ENCODE measurements at regions not wholly inside any gene's neighbourhood (a gene's known extent, or its start where the extent isn't known, plus 50 kb on each side); places are given as distances from the start of the nearest gene placed in this dataset.

GRCh38 chr13:90830782-90831181 is 516.7 kb upstream of the MIR17HG start:
- Histone ChIP-seq H3K9me3 (no peaks in the 10 kb centered on the region), H3K27me3 (no peaks in the 10 kb centered on the region), H3K4me3 (no peak overlapping the region), H3K36me3 (no peaks in the 10 kb centered on the region), H3K4me1 (no peaks in the 10 kb centered on the region), H3K27ac (no peak overlapping the region)
- 59 to 70% methylated on average over 2 of the region's 2 CpGs for WGBS, 2 donors (ENCODE audit: low coverage in 1 of 2)
- no peak for ATAC-seq
- TF ChIP-seq EP300 (IDR thresholded peaks at IDR 0.05) (no peak), POLR2A (IDR thresholded peaks at IDR 0.05) (no peak), POLR2AphosphoS5 (IDR thresholded peaks at IDR 0.05) (no peak), CTCF (IDR thresholded peaks at IDR 0.05) (no peak)

GRCh38 chr13:90833951-90834350 is 513.5 kb upstream of the MIR17HG start:
- ATAC-seq, result no peak
- no peaks in the 10 kb centered on the region for H3K27me3 ChIP-seq

GRCh38 chr13:90834700-90835099 is 512.8 kb upstream of the MIR17HG start:
- Histone ChIP-seq H3K27ac (no peak overlapping the region), H3K4me3 (no peak overlapping the region), H3K4me1 (no peaks in the 10 kb centered on the region), H3K9me3 (no peaks in the 10 kb centered on the region), H3K27me3 (no peaks in the 10 kb centered on the region), H3K36me3 (no peaks in the 10 kb centered on the region)
- no peak for ATAC-seq
- TF ChIP-seq CTCF (IDR thresholded peaks at IDR 0.05), result no peak
- no peak for TF ChIP-seq POLR2AphosphoS5 (IDR thresholded peaks at IDR 0.05)
- no peak for TF ChIP-seq EP300 (IDR thresholded peaks at IDR 0.05)
- TF ChIP-seq POLR2A (IDR thresholded peaks at IDR 0.05), result no peak
- WGBS, 2 donors (ENCODE audit: low coverage in 1 of 2), result 83 to 84% methylated on average over 5 of the region's 5 CpGs

More at GRCh38 chr13:90833951-90834350, 513.5 kb upstream of the MIR17HG start:
- TF ChIP-seq CTCF (IDR thresholded peaks at IDR 0.05), result no peak
- no peak for TF ChIP-seq EP300 (IDR thresholded peaks at IDR 0.05)
- TF ChIP-seq POLR2AphosphoS5 (IDR thresholded peaks at IDR 0.05), result no peak
- no peak for TF ChIP-seq POLR2A (IDR thresholded peaks at IDR 0.05)
- H3K9me3 ChIP-seq, result no peaks in the 10 kb centered on the region
- no peaks in the 10 kb centered on the region for H3K36me3 ChIP-seq
- no peak overlapping the region for H3K4me3 ChIP-seq
- H3K27ac ChIP-seq, result no peak overlapping the region
- no peaks in the 10 kb centered on the region for H3K4me1 ChIP-seq

- TF ChIP-seq EP300 (IDR thresholded peaks at IDR 0.05), result no peak
- no peak for TF ChIP-seq POLR2AphosphoS5 (IDR thresholded peaks at IDR 0.05)
- TF ChIP-seq CTCF (IDR thresholded peaks at IDR 0.05), result no peak
- TF ChIP-seq POLR2A (IDR thresholded peaks at IDR 0.05), result no peak
- no peak for ATAC-seq
- Histone ChIP-seq H3K9me3 (no peaks in the 10 kb centered on the region), H3K4me1 (no peaks in the 10 kb centered on the region), H3K27me3 (no peaks in the 10 kb centered on the region), H3K36me3 (no peaks in the 10 kb centered on the region), H3K4me3 (no peak overlapping the region), H3K27ac (no peak overlapping the region)
These were observed 511.7 kb upstream of the MIR17HG start for GRCh38 chr13:90835826-90836225.

GRCh38 chr13:90838317-90838960 is 509.0 kb upstream of the MIR17HG start:
- no peaks in the 10 kb centered on the region for H3K9me3 ChIP-seq
- no peaks in the 10 kb centered on the region for H3K27me3 ChIP-seq
- ATAC-seq, result no peak
- H3K4me3 ChIP-seq, result no peak overlapping the region
- TF ChIP-seq EP300 (IDR thresholded peaks at IDR 0.05), result no peak
- no peak for TF ChIP-seq POLR2A (IDR thresholded peaks at IDR 0.05)
- no peak for TF ChIP-seq POLR2AphosphoS5 (IDR thresholded peaks at IDR 0.05)
- no peak for TF ChIP-seq CTCF (IDR thresholded peaks at IDR 0.05)
- H3K4me1 ChIP-seq, result no peaks in the 10 kb centered on the region
- no peaks in the 10 kb centered on the region for H3K36me3 ChIP-seq
- H3K27ac ChIP-seq, result no peak overlapping the region
- 76 to 82% methylated on average over 4 of the region's 4 CpGs for WGBS, 2 donors (ENCODE audit: low coverage in 1 of 2)

Measured in gastroesophageal sphincter (tissue), 4 donors.